Lower leg skin (tissue), 3 donors: ENCODE measurements at regions not wholly inside any gene's neighbourhood (a gene's known extent, or its start where the extent isn't known, plus 50 kb on each side); places are given as distances from the start of the nearest gene placed in this dataset.

ENCODE experiments used
- CTCF ChIP-seq, 3 donors: fragments of 450-650 bp; IDR thresholded peaks; one replicate each; pipeline ENCODE4 v1.5.1; 2016; ENCODE audit warnings: antibody characterized with exemption in 3 of 3, mild to moderate bottlenecking in 3 of 3, moderate library complexity in 2 of 3
- POLR2A ChIP-seq, 2 donors: fragments of 450-650 bp; IDR thresholded peaks; one replicate each; pipeline ENCODE4 v1.6.1; 2016 to 2017; ENCODE audit warnings: antibody characterized with exemption in 2 of 2, mild to moderate bottlenecking in 1 of 2, moderate library complexity in 1 of 2

DNA sequence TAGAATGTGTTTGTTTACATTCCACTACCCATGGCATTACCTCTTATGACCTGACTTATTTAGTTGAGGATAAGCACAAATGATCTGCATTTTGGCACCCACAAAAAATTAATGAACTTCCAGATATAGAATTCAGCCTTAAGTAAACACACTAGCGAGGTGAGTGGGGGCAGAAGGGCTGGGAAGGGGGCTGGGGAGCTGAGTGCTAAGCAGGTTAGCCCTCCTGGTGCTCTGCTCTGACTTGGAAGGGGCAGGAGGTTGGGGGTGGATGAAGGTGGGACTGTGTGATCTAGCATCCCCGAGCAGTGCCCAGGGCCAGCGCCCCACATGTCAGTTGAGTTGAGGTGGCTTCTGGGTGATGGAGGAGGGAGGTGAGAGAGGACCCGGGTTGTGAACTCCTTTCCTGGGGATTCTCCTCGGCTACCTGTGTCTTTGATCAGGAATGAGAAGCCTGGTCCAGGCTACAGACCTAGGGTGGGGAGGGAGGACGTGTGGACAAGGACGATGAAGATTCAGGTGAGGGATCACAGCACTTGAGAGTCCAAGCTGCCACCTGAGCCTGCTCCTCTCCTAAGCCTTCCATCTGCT lies 178.6 kb upstream of the SMAD3 start:
- TF ChIP-seq CTCF (IDR thresholded peaks at IDR 0.05), result no peak
- TF ChIP-seq POLR2A (IDR thresholded peaks at IDR 0.05), result no peak
